ENCODE measurements at regions not wholly inside any gene's neighbourhood (a gene's known extent, or its start where the extent isn't known, plus 50 kb on each side); places are given as distances from the start of the nearest gene placed in this dataset.

DNA sequence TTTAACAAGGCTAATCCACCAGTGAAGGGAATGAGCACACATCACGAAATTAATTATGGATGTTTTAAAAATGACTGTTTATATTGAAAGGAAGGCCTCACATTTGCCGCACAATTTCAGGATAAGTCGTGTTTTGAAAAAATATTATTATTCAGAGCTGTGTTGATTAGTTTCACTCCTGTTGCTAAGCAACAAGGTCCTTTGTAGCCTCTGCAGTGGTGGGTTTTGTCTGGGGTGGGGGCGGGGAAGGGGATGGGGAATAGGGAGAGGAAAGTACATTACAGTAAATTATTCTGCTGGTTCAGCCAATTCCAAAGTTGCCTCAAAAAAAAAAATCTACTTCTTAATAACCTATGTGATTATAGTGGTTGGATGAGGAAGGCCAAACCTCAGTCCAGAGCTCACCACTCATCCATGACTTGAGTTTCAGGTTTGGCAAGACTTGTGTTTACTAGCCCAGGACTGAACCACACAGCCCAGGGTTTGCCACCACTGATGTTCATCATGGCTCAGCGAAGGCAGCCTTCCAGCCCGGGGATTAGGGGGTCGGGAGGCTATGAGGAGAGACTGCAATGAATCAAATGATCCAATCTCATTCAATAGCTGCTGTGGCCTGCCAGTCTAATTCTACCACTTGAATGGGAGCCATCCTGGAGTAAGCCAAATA, 162.5 kb upstream of the ATP6AP2 start:
- POLR2A ChIA-PET = no interaction called here
- H3K4me3 ChIP-seq (ENCODE audit: low read depth, low read length) = no peak overlapping the region
- TF ChIP-seq CTCF (IDR thresholded peaks at IDR 0.05; ENCODE audit: insufficient read depth, low read length, missing control alignments) = no peak
- CTCF ChIA-PET = no interaction called here
- no peak for DNase-seq (ENCODE audit: low read depth, low spot score)

DNA sequence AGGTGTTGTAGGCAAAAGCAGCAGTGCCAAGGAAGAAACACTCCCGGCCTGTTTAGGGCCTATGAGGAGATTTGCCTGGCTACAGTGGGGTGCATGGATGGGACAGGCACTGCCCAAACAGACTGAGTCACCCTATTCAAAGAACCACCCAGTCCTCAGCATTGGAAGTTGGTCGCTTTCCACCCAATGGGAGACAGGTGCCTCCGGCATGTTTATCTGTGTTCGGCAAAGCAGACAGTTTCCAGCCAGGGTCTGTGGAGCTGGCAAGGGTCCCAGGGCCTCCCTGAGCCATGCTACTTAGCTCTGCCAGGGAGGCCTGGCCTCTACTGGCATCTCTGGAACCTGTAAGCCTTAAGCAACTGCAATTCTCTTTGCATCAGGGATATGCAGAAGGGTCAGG, 165.1 kb upstream of the ATP6AP2 start:
- ChIA-PET CTCF (no interaction called here), POLR2A (no interaction called here)
- TF ChIP-seq CTCF (IDR thresholded peaks at IDR 0.05; ENCODE audit: insufficient read depth, low read length, missing control alignments) = no peak
- DNase-seq (ENCODE audit: low read depth, low spot score) = no peak
- no peak overlapping the region for H3K4me3 ChIP-seq (ENCODE audit: low read depth, low read length)

DNA sequence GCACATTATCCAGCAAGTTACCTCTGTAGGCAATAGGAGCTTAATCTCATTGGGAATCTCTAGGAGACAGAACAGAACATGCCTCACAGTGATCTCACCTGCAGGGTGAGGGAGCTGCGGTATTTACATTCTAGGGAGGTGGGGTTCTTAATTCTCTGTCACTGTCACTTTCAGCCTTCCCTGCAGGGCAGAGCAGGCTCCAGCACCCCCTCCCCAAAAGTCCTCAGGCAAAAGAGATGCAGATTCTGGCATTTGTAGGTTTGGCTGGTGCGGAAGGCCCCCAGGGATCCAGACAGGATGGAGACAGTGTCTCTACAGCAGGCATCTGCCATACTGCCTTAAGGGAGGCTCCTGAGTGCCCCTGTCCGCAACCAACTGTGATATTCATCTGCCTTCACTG, 166.4 kb upstream of the ATP6AP2 start:
- CTCF ChIA-PET = no interaction called here
- no peak for TF ChIP-seq CTCF (IDR thresholded peaks at IDR 0.05; ENCODE audit: insufficient read depth, low read length, missing control alignments)
- H3K4me3 ChIP-seq (ENCODE audit: low read depth, low read length) = no peak overlapping the region
- DNase-seq (ENCODE audit: low read depth, low spot score) = no peak
- POLR2A ChIA-PET = no interaction called here

DNA sequence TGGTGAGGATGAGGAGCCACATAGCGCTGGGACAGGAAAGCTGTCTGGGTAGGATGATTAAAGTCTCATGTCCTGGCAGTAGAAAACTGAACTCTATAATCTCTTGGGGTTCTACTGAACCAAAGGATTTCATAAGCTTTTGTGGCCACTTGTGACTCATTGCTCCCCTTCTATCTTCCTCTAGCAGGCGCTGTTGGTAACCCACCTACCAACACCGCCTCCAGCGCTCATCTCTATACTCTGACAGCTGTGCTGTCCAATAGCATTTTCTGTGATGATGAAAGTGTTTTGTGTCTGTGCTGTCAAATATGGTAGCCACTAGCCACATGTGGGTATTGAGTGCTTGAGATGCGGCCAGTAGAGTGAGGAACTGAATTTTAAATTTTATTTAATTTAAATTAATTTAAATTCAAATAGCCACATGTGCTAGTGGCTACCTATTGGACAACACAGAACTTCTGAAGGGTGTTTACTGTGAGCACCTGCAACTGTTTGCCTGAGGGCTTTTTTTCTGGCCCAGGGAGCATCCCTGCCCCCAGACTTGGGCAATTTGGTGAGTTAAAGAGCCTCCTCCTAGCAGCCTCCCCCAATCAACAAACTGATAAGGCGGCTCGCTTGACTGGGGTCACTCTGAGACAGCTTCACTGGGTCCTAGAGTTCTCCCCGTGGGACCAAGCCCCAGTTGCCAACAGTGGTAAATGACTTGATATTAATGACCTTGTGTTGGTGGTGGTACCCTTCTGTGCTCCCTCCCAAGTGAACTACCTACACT, 169.2 kb upstream of the ATP6AP2 start:
- TF ChIP-seq CTCF (IDR thresholded peaks at IDR 0.05; ENCODE audit: insufficient read depth, low read length, missing control alignments) = no peak
- ChIA-PET POLR2A (no interaction called here), CTCF (no interaction called here)
- H3K4me3 ChIP-seq (ENCODE audit: low read depth, low read length) = no peak overlapping the region
- no peak for DNase-seq (ENCODE audit: low read depth, low spot score)

DNA sequence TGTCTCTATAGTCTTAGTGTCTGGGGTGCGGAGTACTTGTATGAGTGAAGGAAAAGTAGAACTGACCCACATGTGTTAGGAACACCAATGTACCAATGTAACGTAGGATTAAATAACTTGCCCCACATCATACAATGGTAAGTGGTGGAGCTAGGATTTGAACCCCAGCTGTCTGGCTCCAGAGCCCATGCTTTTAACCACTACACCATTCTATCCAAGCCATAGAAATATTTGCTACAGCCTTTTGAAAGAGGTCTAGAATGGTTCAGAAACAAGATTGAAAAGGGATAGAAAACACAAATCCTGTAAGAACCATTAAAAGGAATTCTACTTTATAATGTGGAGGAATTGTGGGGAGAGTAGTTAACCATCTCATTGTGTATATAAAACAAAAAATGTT, 169.9 kb upstream of the ATP6AP2 start:
- POLR2A ChIA-PET = no interaction called here
- no peak overlapping the region for H3K4me3 ChIP-seq (ENCODE audit: low read depth, low read length)
- TF ChIP-seq CTCF (IDR thresholded peaks at IDR 0.05; ENCODE audit: insufficient read depth, low read length, missing control alignments) = no peak
- CTCF ChIA-PET = no interaction called here
- DNase-seq (ENCODE audit: low read depth, low spot score) = no peak

GRCh38 chrX:40406330-40406859, 174.4 kb upstream of the ATP6AP2 start:
- TF ChIP-seq CTCF (IDR thresholded peaks at IDR 0.05; ENCODE audit: insufficient read depth, low read length, missing control alignments) = no peak
- POLR2A ChIA-PET = no interaction called here
- H3K4me3 ChIP-seq (ENCODE audit: low read depth, low read length) = no peak overlapping the region
- no peak for DNase-seq (ENCODE audit: low read depth, low spot score)
- CTCF ChIA-PET = no interaction called here
